Muscle layer of duodenum (tissue), 2 donors: ENCODE measurements at regions not wholly inside any gene's neighbourhood (a gene's known extent, or its start where the extent isn't known, plus 50 kb on each side); places are given as distances from the start of the nearest gene placed in this dataset.

ENCODE experiments used
- H3K27ac ChIP-seq: one replicate; pipeline ENCODE4 v1.7.0; 2013; ENCODE audit warnings: mild to moderate bottlenecking, low read length
- H3K27me3 ChIP-seq: one replicate; pipeline ENCODE4 v1.7.0; 2013; ENCODE audit warnings: low read depth, mild to moderate bottlenecking, control low read depth, low read length
- H3K36me3 ChIP-seq, 2 donors: one replicate each; pipeline ENCODE4 v1.7.0; 2013; ENCODE audit warnings: low read length in 2 of 2, control low read depth in 1 of 2, mild to moderate bottlenecking in 1 of 2; ENCODE audit not compliant: insufficient read depth in 2 of 2, control insufficient read depth in 1 of 2
- H3K4me1 ChIP-seq, 2 donors: one replicate each; pipeline ENCODE4 v1.7.0; 2013; ENCODE audit warnings: low read length in 2 of 2, mild to moderate bottlenecking in 2 of 2, control low read depth in 1 of 2, moderate library complexity in 1 of 2; ENCODE audit not compliant: insufficient read depth in 2 of 2, control insufficient read depth in 1 of 2
- H3K4me3 ChIP-seq, 2 donors: one replicate each; pipeline ENCODE4 v1.7.0; 2013; ENCODE audit warnings: low read length in 2 of 2, low read depth in 1 of 2, mild to moderate bottlenecking in 1 of 2
- H3K9me3 ChIP-seq, 2 donors: one replicate each; pipeline ENCODE4 v1.7.0; 2013; ENCODE audit warnings: low read length in 2 of 2, control low read depth in 1 of 2, mild to moderate bottlenecking in 1 of 2; ENCODE audit not compliant: control insufficient read depth in 1 of 2
- donor health status: healthy.

GRCh38 chr11:92302770-92303169 is 78.2 kb downstream of the FAT3 start:
- Histone ChIP-seq H3K4me1 (no peaks in the 10 kb centered on the region), H3K9me3 (no peaks in the 10 kb centered on the region), H3K27ac (no peak overlapping the region), H3K36me3 (no peaks in the 10 kb centered on the region), H3K4me3 (no peak overlapping the region), H3K27me3 (no peaks in the 10 kb centered on the region)

- Histone ChIP-seq H3K9me3 (no peaks in the 10 kb centered on the region), H3K4me3 (no peak overlapping the region), H3K4me1 (no peaks in the 10 kb centered on the region), H3K27ac (no peak overlapping the region), H3K36me3 (no peaks in the 10 kb centered on the region), H3K27me3 (no peaks in the 10 kb centered on the region)
Measured at GRCh38 chr11:92304271-92304670, 79.7 kb downstream of the FAT3 start.

- Histone ChIP-seq H3K4me1 (no peaks in the 10 kb centered on the region), H3K9me3 (no peaks in the 10 kb centered on the region), H3K27me3 (no peaks in the 10 kb centered on the region), H3K36me3 (no peaks in the 10 kb centered on the region), H3K4me3 (no peak overlapping the region), H3K27ac (no peak overlapping the region)
Measured at GRCh38 chr11:92306966-92307510, 82.4 kb downstream of the FAT3 start.

GRCh38 chr11:92308366-92308765 is 83.7 kb downstream of the FAT3 start:
- Histone ChIP-seq H3K9me3 (no peaks in the 10 kb centered on the region), H3K27me3 (no peaks in the 10 kb centered on the region), H3K4me3 (no peak overlapping the region), H3K4me1 (no peaks in the 10 kb centered on the region), H3K27ac (no peak overlapping the region), H3K36me3 (no peaks in the 10 kb centered on the region)

DNA sequence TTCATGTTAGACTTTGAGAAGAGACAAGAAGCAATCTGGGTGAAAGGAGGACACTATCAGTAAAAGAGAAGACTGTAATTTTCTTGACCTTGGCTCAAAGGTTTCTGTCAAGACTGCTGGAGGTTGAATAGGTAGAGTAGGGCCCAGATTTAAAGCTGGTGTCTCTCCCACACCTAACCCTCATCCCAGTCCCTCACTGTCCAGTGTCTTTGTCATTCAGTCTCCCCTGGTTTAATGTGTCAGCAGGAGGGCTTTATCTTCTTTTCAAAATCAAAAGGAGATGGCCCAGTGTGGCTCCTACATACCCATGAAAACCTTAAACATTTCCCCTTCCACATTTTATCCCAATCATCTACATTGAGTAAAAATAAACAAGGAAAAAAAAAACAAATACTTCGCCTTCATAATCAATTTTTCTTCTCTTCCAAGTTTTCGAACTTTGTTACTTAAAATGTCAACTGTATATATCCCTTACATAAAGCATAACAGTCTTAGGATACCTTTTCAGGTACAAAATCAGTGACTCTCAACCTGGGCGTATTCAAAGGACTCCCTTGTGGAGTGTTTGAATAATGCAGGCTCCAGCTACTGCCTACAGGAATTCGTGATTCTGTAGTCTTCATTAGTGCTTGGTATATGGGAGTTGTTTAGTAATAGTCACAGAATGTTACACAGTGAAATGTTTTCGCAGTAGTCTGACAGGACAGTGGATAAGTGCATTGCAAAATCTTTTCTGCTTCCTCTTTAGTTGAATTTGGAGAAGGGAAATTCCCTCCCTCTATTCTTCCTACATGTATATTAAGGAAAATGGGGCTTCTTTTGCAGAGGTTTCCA is 87.2 kb downstream of the FAT3 start:
- Histone ChIP-seq H3K36me3 (no peaks in the 10 kb centered on the region), H3K27ac (no peak overlapping the region), H3K9me3 (no peaks in the 10 kb centered on the region), H3K4me3 (no peak overlapping the region), H3K27me3 (no peaks in the 10 kb centered on the region), H3K4me1 (no peaks in the 10 kb centered on the region)

DNA sequence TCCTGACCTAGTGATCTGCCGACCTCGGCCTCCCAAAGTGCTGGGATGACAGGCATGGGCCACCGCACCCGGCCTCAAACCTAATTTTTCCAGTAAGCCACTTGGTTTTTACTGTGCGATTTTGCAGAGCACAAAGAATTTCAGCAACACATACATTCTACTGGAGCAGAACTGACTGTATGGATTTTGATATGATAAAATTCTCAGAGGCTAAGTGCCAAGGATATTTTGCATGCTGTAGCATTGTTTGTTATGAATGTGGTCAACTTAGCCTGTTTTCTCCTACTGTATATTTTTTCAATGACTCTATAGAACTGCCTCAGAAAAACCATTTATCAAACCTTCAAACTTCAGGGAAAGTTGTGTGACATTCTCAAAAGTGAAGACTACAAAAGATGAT is 89.2 kb downstream of the FAT3 start:
- no peaks in the 10 kb centered on the region for H3K4me1 ChIP-seq
- H3K27me3 ChIP-seq: no peaks in the 10 kb centered on the region
- H3K27ac ChIP-seq: no peak overlapping the region
- H3K36me3 ChIP-seq: no peaks in the 10 kb centered on the region
- H3K9me3 ChIP-seq: no peaks in the 10 kb centered on the region
- H3K4me3 ChIP-seq: no peak overlapping the region

GRCh38 chr11:92314499-92314898 is 89.9 kb downstream of the FAT3 start:
- H3K4me3 ChIP-seq: no peak overlapping the region
- H3K27ac ChIP-seq: no peak overlapping the region
- H3K4me1 ChIP-seq: no peaks in the 10 kb centered on the region

GRCh38 chr11:92316106-92316809 is 91.6 kb downstream of the FAT3 start:
- Histone ChIP-seq H3K4me1 (no peaks in the 10 kb centered on the region), H3K9me3 (no peaks in the 10 kb centered on the region), H3K27me3 (no peaks in the 10 kb centered on the region), H3K27ac (no peak overlapping the region), H3K36me3 (no peaks in the 10 kb centered on the region), H3K4me3 (no peak overlapping the region)

More at GRCh38 chr11:92314499-92314898, 89.9 kb downstream of the FAT3 start:
- H3K36me3 ChIP-seq: no peaks in the 10 kb centered on the region
- no peaks in the 10 kb centered on the region for H3K9me3 ChIP-seq
- no peaks in the 10 kb centered on the region for H3K27me3 ChIP-seq

DNA sequence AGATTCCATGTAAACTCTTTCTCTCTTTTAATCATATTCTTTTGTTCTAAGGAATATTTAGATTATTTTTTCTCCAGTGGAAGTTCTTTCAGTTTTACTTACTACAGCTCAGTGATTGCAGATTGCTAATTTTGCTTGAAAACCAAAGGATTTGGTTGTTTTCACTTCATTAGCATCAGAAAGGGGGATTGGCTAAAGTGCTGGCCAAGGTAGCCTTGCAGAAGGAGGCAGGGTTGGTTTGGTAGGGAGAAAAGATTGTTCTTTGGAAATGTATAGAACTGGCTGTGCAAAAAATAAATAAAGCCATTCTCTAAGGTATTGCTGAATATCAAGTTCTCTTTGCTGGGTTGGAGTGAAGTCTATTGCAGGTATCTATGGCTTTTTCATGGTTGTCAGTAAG is 92.6 kb downstream of the FAT3 start:
- no peak overlapping the region for H3K27ac ChIP-seq
- H3K36me3 ChIP-seq: no peaks in the 10 kb centered on the region
- H3K4me3 ChIP-seq: no peak overlapping the region
- no peaks in the 10 kb centered on the region for H3K4me1 ChIP-seq
- H3K27me3 ChIP-seq: no peaks in the 10 kb centered on the region
- H3K9me3 ChIP-seq: no peaks in the 10 kb centered on the region

GRCh38 chr11:92317721-92318120 is 93.1 kb downstream of the FAT3 start:
- H3K36me3 ChIP-seq: no peaks in the 10 kb centered on the region

GRCh38 chr11:92322225-92322624 is 97.6 kb downstream of the FAT3 start:
- Histone ChIP-seq H3K4me1 (no peaks in the 10 kb centered on the region), H3K27me3 (no peaks in the 10 kb centered on the region), H3K4me3 (no peak overlapping the region), H3K36me3 (no peaks in the 10 kb centered on the region), H3K27ac (no peak overlapping the region), H3K9me3 (no peaks in the 10 kb centered on the region)

More at GRCh38 chr11:92317721-92318120, 93.1 kb downstream of the FAT3 start:
- H3K9me3 ChIP-seq: no peaks in the 10 kb centered on the region
- H3K27me3 ChIP-seq: no peaks in the 10 kb centered on the region
- H3K4me3 ChIP-seq: no peak overlapping the region
- H3K4me1 ChIP-seq: no peaks in the 10 kb centered on the region
- no peak overlapping the region for H3K27ac ChIP-seq
